DOHH2 (cell line): ENCODE measurements at regions not wholly inside any gene's neighbourhood (a gene's known extent, or its start where the extent isn't known, plus 50 kb on each side); places are given as distances from the start of the nearest gene placed in this dataset.

ENCODE experiments used
- H3F3A ChIP-seq: fragments of 200-600 bp; sonication (generic), shearing (Covaris generic); 2 replicates; pipeline ENCODE4 v1.6.0; 2016; ENCODE audit warnings: antibody characterized with exemption, mild to moderate bottlenecking; ENCODE audit not compliant: control insufficient read depth, insufficient read depth
- H3K27ac ChIP-seq: fragments of 200-600 bp; sonication (generic); 2 replicates; pipeline ENCODE4 v1.5.1; 2014; ENCODE audit warnings: low read depth, mild to moderate bottlenecking, low read length, moderate library complexity
- H3K27me3 ChIP-seq: fragments of 200-600 bp; sonication (generic); 2 replicates; pipeline ENCODE4 v1.6.1; 2014; ENCODE audit warnings: mild to moderate bottlenecking, low read length, mixed read lengths; ENCODE audit not compliant: control insufficient read depth
- H3K36me3 ChIP-seq: fragments of 200-600 bp; sonication (generic); 2 replicates; pipeline ENCODE4 v1.6.1; 2014; ENCODE audit warnings: mild to moderate bottlenecking, low read length, moderate library complexity, mixed read lengths; ENCODE audit not compliant: control insufficient read depth
- H3K4me1 ChIP-seq: fragments of 200-600 bp; sonication (generic); 2 replicates; pipeline ENCODE4 v1.6.1; 2014; ENCODE audit warnings: mild to moderate bottlenecking, low read length, mixed read lengths; ENCODE audit not compliant: control insufficient read depth
- H3K4me2 ChIP-seq: fragments of 200-600 bp; sonication (generic); 2 replicates; pipeline ENCODE4 v1.6.0; 2014; ENCODE audit warnings: mild to moderate bottlenecking, low read length, moderate library complexity
- H3K4me3 ChIP-seq: fragments of 200-600 bp; sonication (generic); 2 replicates; pipeline ENCODE4 v1.5.1; 2014; ENCODE audit warnings: mild to moderate bottlenecking, low read length, mixed read lengths
- H3K79me2 ChIP-seq: fragments of 200-600 bp; sonication (generic); 2 replicates; pipeline ENCODE4 v1.6.1; 2014; ENCODE audit warnings: mild to moderate bottlenecking, low read length, mixed read lengths; ENCODE audit not compliant: control insufficient read depth
- H3K9me2 ChIP-seq: fragments of 200-600 bp; sonication (generic); replicated peaks from 2 replicates; pipeline ENCODE4 v1.6.1; 2014; ENCODE audit warnings: mild to moderate bottlenecking, low read length, mixed read lengths; ENCODE audit not compliant: control insufficient read depth
- H3K9me3 ChIP-seq: fragments of 200-600 bp; sonication (generic); 2 replicates; pipeline ENCODE4 v1.6.1; 2014; ENCODE audit warnings: antibody characterized with exemption, low read length, mixed read lengths; ENCODE audit not compliant: control insufficient read depth, insufficient read depth
- H4K20me1 ChIP-seq: fragments of 200-600 bp; sonication (generic); 2 replicates; pipeline ENCODE4 v1.6.0; 2014; ENCODE audit warnings: low read depth, mild to moderate bottlenecking, antibody characterized with exemption, low read length, moderate library complexity; ENCODE audit not compliant: control insufficient read depth, insufficient read depth
- EZH2phosphoT487 ChIP-seq: fragments of 200-600 bp; sonication (generic); IDR thresholded peaks from 2 replicates; pipeline ENCODE4 v1.6.1; 2017; ENCODE audit warnings: borderline replicate concordance, mild to moderate bottlenecking, antibody characterized with exemption, low read length, moderate library complexity, mixed read lengths
- TF ChIP-seq, protein P1 (sequence below): fragments of 200-600 bp; sonication (generic); IDR thresholded peaks from one replicate; pipeline ENCODE4 v1.5.1; 2014; ENCODE audit warnings: antibody characterized with exemption, mild to moderate bottlenecking, low read depth, low read length; ENCODE audit not compliant: poor library complexity, severe bottlenecking

DNA sequence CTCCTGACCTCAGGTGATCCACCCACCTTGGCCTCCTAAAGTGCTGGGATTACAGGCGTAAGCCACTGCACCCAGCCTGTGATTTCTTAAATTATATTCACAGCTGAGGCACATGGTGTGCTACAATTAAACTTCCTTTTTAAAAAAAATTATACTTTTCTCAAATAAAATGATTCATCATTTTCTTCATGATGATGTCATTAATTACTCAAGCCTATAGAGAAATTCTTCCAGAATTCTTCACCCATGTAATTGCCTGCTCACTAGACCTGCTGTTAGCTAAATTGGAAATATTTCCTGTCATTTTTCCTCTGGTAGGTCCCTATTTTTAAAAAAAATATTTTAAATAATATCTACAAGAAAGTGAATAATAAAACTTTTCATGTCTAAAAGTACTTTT is 440.0 kb upstream of the ANO3 start:
- no peak overlapping the region for H3K4me3 ChIP-seq
- H3F3A ChIP-seq: no peaks in the 10 kb centered on the region
- TF ChIP-seq, protein P1, sequence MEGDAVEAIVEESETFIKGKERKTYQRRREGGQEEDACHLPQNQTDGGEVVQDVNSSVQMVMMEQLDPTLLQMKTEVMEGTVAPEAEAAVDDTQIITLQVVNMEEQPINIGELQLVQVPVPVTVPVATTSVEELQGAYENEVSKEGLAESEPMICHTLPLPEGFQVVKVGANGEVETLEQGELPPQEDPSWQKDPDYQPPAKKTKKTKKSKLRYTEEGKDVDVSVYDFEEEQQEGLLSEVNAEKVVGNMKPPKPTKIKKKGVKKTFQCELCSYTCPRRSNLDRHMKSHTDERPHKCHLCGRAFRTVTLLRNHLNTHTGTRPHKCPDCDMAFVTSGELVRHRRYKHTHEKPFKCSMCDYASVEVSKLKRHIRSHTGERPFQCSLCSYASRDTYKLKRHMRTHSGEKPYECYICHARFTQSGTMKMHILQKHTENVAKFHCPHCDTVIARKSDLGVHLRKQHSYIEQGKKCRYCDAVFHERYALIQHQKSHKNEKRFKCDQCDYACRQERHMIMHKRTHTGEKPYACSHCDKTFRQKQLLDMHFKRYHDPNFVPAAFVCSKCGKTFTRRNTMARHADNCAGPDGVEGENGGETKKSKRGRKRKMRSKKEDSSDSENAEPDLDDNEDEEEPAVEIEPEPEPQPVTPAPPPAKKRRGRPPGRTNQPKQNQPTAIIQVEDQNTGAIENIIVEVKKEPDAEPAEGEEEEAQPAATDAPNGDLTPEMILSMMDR: no peak
- TF ChIP-seq EZH2phosphoT487: no peak
- H3K27ac ChIP-seq: no peak overlapping the region
- no peaks in the 10 kb centered on the region for H3K4me1 ChIP-seq
- no peaks in the 10 kb centered on the region for H3K36me3 ChIP-seq
- H3K79me2 ChIP-seq: no peaks in the 10 kb centered on the region
- H4K20me1 ChIP-seq: no peaks in the 10 kb centered on the region
- no peaks in the 10 kb centered on the region for H3K9me3 ChIP-seq
- no peaks in the 10 kb centered on the region for H3K27me3 ChIP-seq
- no peak overlapping the region for H3K4me2 ChIP-seq
- no peaks in the 10 kb centered on the region for H3K9me2 ChIP-seq

DNA sequence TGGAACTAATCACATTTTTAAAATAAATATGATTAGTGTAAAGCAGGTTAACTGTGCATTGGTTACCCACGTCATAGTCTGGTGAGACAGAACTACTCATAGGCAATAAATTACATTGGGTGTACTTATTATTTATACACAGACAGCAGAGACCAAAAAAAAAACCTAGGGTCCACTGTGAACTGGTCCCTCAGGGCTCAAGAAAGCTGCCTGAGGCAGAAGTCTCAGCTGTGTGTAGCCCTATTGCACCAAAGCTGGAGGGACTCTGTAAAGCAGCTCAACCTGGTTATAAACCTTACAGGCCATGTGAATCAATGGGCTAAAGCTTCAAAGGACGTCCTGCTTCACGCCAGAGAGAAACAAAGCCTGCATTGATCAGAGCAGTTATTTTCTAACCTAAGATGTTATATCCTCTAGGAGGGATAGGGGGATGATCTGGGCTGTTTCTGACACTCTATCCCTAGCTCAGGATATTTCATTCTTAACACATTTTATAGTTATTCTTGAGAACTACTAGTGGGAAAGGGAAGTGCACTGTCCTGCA is 432.2 kb upstream of the ANO3 start:
- H3K36me3 ChIP-seq: no peaks in the 10 kb centered on the region
- no peak overlapping the region for H3K4me3 ChIP-seq
- no peaks in the 10 kb centered on the region for H3K4me1 ChIP-seq
- no peak overlapping the region for H3K27ac ChIP-seq
- H3K9me3 ChIP-seq: no peaks in the 10 kb centered on the region
- TF ChIP-seq, protein P1: no peak
- no peak for TF ChIP-seq EZH2phosphoT487
- no peaks in the 10 kb centered on the region for H4K20me1 ChIP-seq
- no peak overlapping the region for H3K4me2 ChIP-seq
- H3K9me2 ChIP-seq: no peaks in the 10 kb centered on the region
- H3K27me3 ChIP-seq: no peaks in the 10 kb centered on the region
- no peaks in the 10 kb centered on the region for H3K79me2 ChIP-seq
- no peaks in the 10 kb centered on the region for H3F3A ChIP-seq

GRCh38 chr11:25900814-25901213 is 431.1 kb upstream of the ANO3 start:
- Histone ChIP-seq H3K9me3 (no peaks in the 10 kb centered on the region), H3F3A (no peaks in the 10 kb centered on the region), H3K79me2 (no peaks in the 10 kb centered on the region), H3K36me3 (no peaks in the 10 kb centered on the region), H3K9me2 (no peaks in the 10 kb centered on the region), H3K4me2 (no peak overlapping the region), H3K4me3 (no peak overlapping the region), H3K27me3 (no peaks in the 10 kb centered on the region), H3K27ac (no peak overlapping the region), H4K20me1 (no peaks in the 10 kb centered on the region), H3K4me1 (no peaks in the 10 kb centered on the region)
- TF ChIP-seq, protein P1: no peak
- no peak for TF ChIP-seq EZH2phosphoT487

DNA sequence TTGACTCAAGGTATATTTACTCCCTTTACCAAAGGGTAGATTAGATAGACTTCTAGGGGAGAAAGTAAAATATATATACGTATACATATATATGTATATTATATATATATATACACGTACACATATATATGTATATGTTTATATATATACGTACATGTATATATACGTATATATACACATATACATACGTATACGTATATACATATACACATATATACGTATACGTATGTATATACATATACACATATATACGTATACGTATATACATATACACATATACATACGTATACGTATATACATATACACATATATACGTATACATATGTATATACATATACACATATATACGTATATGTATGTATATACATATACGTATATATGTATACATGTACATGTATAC is 430.5 kb upstream of the ANO3 start:
- Histone ChIP-seq H3K27me3 (no peaks in the 10 kb centered on the region), H3K4me3 (no peak overlapping the region), H3K9me2 (no peaks in the 10 kb centered on the region), H3F3A (no peaks in the 10 kb centered on the region), H3K79me2 (no peaks in the 10 kb centered on the region), H3K4me1 (no peaks in the 10 kb centered on the region), H3K9me3 (no peaks in the 10 kb centered on the region), H3K27ac (no peak overlapping the region), H4K20me1 (no peaks in the 10 kb centered on the region), H3K36me3 (no peaks in the 10 kb centered on the region), H3K4me2 (no peak overlapping the region)
- TF ChIP-seq, protein P1: no peak
- TF ChIP-seq EZH2phosphoT487: no peak
